ENCODE measurements at regions not wholly inside any gene's neighbourhood (a gene's known extent, or its start where the extent isn't known, plus 50 kb on each side); places are given as distances from the start of the nearest gene placed in this dataset.

DNA sequence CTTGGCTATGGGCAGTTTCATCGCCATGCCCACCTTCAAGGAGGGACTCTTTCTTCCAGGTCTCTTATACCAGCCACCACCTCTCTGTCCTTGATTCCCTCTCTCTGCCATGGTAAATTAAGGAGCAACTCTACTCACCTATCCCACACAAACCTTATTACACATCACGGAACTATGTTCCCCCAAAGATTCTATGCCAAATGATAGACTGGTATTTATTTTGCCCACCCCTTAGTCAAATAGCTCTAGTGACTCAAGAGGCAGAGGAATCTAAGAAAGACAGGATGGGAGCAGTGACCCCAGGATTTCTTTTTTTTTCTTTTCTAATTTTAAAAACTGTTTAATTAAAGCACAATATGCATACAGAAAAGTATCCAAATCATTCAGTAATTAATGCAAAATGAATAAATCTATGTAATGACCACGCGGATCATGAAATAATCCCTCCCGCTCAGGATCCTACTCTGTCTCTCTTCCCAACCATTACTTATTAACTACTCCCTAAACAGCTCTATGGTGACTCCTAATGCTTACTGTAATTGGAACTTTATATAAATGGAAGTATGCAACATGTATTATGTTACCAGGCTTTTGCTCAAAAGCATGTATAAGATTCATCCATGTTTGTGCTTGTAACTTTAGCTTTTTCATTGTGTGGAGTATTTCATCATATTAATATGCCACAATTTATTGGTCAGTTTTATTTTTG lies 410.8 kb upstream of the RASGRP1 start:
- H3K36me3 ChIP-seq (ENCODE audit: insufficient read depth in 1 of 2, low read depth in 1 of 2) = no peaks in the 10 kb centered on the region
- H3K27me3 ChIP-seq (ENCODE audit: insufficient read depth in 3 of 3, low read length in 2 of 3) = no peaks in the 10 kb centered on the region
- ATAC-seq (no peak), DNase-seq (no peak)
- intact Hi-C loops (cut with DNase I) = no loop called here
- peaks cover 14% of the 10 kb centered on the region for H3K9me3 ChIP-seq
- H3K4me1 ChIP-seq = no peaks in the 10 kb centered on the region
- no peak overlapping the region for H3K4me3 ChIP-seq
- TF ChIP-seq CTCF (IDR thresholded peaks at IDR 0.05) = no peak
- WGBS, 3 donors = 76 to 88% (median 84%) methylated on average over 5 of the region's 5 CpGs
- H3K27ac ChIP-seq = no peak overlapping the region

DNA sequence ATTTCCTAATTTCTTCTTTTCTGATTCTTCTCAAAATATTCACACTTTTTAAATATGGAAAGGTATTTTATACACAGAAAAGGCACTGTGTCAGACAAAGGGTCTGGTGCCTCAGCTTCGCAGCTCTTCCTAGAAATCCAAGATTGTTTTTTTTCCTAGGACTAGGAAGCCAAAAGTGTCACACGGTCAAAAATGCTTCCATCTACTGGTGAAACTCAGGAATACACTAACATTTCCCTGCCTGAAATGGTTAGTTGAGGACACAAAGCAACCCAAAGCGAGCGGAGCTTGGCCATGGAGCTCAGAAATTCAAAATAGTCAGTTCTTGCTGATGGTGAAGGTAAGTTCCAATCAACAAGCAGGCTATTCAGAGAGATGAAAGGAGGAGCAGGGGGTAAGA lies 426.5 kb upstream of the RASGRP1 start:
- peak; percentile 20 for TF ChIP-seq CTCF (IDR thresholded peaks at IDR 0.05)
- ATAC-seq (no peak), DNase-seq (no peak)
- H3K9me3 ChIP-seq = no peaks in the 10 kb centered on the region
- 53 to 72% (median 59%) methylated on average over 4 of the region's 4 CpGs for WGBS, 3 donors
- H3K27me3 ChIP-seq (ENCODE audit: insufficient read depth in 3 of 3, low read length in 2 of 3) = no peaks in the 10 kb centered on the region
- H3K4me1 ChIP-seq = no peaks in the 10 kb centered on the region
- no peak overlapping the region for H3K27ac ChIP-seq
- no peaks in the 10 kb centered on the region for H3K36me3 ChIP-seq (ENCODE audit: insufficient read depth in 1 of 2, low read depth in 1 of 2)
- no peak overlapping the region for H3K4me3 ChIP-seq
- intact Hi-C loops (cut with DNase I) = no loop called here

GRCh38 chr15:38991701-38992100 lies 427.1 kb upstream of the RASGRP1 start:
- intact Hi-C loops (cut with DNase I) = no loop called here
- no peak overlapping the region for H3K27ac ChIP-seq

DNA sequence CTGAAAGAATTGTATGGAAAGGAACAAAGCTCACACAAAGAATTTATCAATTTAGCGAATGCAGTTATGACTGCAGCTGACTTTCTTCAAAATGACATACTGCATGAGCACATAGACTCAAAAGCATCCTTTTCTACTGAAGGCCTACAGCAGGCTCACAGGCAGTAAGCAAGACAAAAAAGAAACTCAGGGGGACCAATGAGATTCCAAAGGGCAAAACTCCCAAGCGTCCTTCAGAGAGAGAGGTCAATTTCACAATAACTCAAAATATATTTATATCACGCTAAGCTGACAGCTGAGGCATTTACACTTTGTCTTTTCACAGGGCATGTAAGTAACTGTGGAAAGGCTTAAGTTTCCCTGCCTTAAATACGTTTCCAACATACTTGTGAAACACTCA lies 427.9 kb upstream of the RASGRP1 start:
- ATAC-seq (no peak), DNase-seq (no peak)
- H3K4me1 ChIP-seq = no peaks in the 10 kb centered on the region

More at GRCh38 chr15:38991701-38992100, 427.1 kb upstream of the RASGRP1 start:
- H3K27me3 ChIP-seq (ENCODE audit: insufficient read depth in 3 of 3, low read length in 2 of 3) = no peaks in the 10 kb centered on the region
- H3K36me3 ChIP-seq (ENCODE audit: insufficient read depth in 1 of 2, low read depth in 1 of 2) = no peaks in the 10 kb centered on the region
- ATAC-seq = no peak
- TF ChIP-seq CTCF (IDR thresholded peaks at IDR 0.05) = no peak
- DNase-seq = no peak
- H3K4me1 ChIP-seq = no peaks in the 10 kb centered on the region
- no peak overlapping the region for H3K4me3 ChIP-seq
- H3K9me3 ChIP-seq = no peaks in the 10 kb centered on the region
- WGBS, 3 donors = 84 to 91% (median 85%) methylated on average over 2 of the region's 2 CpGs

More for the DNA sequence above, 427.9 kb upstream of the RASGRP1 start:
- WGBS, 3 donors = 40 to 56% (median 40%) methylated on average over 4 of the region's 4 CpGs
- no peak for TF ChIP-seq CTCF (IDR thresholded peaks at IDR 0.05)
- Histone ChIP-seq H3K36me3 (ENCODE audit: insufficient read depth in 1 of 2, low read depth in 1 of 2) (no peaks in the 10 kb centered on the region), H3K4me3 (no peak overlapping the region), H3K27me3 (ENCODE audit: insufficient read depth in 3 of 3, low read length in 2 of 3) (no peaks in the 10 kb centered on the region), H3K9me3 (no peaks in the 10 kb centered on the region), H3K27ac (no peak overlapping the region)
- intact Hi-C loops (cut with DNase I) = no loop called here
